Stimulated activated CD8-positive, alpha-beta memory T cell treated with anti-CD3 and anti-CD28 coated beads, Interleukin-4, amount 100 ng/mL, for 24 hours (primary cell): ENCODE measurements at regions not wholly inside any gene's neighbourhood (a gene's known extent, or its start where the extent isn't known, plus 50 kb on each side); places are given as distances from the start of the nearest gene placed in this dataset.
"Not testable (repeated sequence)": the region's sequence is repeated elsewhere in the genome, so short reads cannot be mapped to it uniquely, and the experiment has no call there.

Source experiments
- DNase-seq: peaks from one replicate; pipeline ENCODE4 v3.0.0-alpha.2; 2020; ENCODE audit warnings: low read depth

- no peak for DNase-seq
These were observed 124.0 kb downstream of the CETN3 start for GRCh38 chr5:90285581-90285980.

DNA sequence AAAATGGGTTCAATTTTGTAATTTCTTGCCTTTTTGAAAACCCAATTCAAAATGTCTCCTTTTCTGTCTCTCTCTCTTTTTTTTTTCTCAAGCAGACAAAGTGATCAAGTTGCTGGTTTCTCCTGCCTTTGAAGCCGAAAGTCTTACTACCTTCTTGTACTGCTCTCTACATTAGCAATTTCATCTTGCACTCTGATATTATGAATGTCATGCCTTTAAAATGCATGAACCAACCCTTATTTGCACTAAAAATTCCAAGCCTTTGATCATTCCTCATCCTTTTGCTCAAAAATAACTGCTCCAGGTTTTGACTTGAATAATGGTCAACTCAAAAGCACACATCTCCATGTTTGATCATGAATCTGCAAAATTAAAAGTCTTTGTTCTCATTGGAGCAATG is 125.2 kb downstream of the CETN3 start:
- no peak for DNase-seq

GRCh38 chr5:90279091-90279490 is 130.5 kb downstream of the CETN3 start:
- DNase-seq = no peak

GRCh38 chr5:90274216-90274615 is 135.3 kb downstream of the CETN3 start:
- no peak for DNase-seq

DNA sequence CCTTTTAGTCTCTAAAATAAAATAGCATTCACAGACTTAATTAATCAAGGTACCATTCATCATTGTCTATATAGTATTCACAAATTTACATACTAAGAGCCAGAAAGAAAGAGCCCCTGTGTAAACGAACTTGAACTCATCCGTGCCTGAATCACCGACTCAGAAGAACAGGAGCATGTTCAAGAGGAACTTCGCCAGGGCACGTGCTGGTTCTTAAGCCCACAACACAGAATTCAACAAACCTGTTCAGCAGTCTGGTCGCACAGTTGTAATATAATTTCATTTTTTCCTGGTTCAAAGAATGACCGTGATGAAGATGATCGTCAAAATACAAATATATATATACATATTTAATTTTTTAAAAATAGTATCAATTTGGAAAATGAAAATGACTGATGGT is 141.9 kb downstream of the CETN3 start:
- no peak for DNase-seq

GRCh38 chr5:90265545-90265857 is 144.1 kb downstream of the CETN3 start:
- no peak for DNase-seq

DNA sequence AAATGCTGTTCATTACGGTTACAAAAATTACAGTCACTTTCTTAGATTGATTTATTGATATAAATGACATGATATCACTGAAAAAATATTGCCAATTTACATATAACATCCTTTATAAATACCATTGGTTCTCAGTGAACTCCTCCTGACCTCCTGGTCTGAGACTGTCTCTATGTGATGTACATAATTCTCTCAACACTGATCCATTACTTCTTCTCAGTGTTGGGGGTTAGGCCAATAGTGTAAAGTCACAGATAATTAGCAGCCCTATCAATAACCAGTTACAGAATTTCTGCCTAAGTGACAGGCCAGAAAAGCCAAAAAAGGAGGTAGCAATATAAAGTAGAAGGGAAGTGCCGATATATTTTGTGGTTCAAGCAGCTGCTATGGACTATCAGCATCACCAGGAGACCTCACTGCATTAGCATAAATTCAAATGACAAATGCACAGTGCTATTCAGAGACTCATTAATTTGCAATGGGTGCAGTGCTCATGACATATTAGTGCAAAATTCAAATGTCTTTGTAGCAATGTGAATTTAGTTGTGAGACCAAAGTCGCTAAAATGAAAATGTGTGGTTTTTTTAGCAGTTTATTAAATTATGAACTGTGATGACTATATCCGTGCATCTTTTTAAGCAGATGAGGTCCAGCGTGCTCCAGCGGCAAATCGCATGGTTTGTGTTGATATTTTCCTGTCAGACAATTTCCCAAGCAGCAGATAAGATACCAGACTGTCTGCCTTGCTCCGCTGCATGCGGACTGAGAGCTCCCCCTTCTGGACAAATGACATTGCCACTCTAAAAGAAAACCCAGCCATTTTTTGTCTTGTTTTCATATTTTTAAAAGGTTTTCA is 144.6 kb downstream of the CETN3 start:
- peak; percentile 15 for DNase-seq

GRCh38 chr5:90263102-90263820 is 146.3 kb downstream of the CETN3 start:
- DNase-seq = no peak

- no peak for DNase-seq
These were observed 158.1 kb downstream of the CETN3 start for GRCh38 chr5:90251447-90251846.

- no peak for DNase-seq
These were observed 160.9 kb downstream of the CETN3 start for GRCh38 chr5:90248640-90249039.

- DNase-seq = not testable (repeated sequence)
These were observed 165.7 kb downstream of the CETN3 start for GRCh38 chr5:90243848-90244247.

- no peak for DNase-seq
These were observed 176.1 kb downstream of the CETN3 start for GRCh38 chr5:90233476-90233875.

GRCh38 chr5:90231688-90232087 is 177.9 kb downstream of the CETN3 start:
- no peak for DNase-seq

GRCh38 chr5:90227683-90228082 is 181.9 kb downstream of the CETN3 start:
- DNase-seq = no peak

DNA sequence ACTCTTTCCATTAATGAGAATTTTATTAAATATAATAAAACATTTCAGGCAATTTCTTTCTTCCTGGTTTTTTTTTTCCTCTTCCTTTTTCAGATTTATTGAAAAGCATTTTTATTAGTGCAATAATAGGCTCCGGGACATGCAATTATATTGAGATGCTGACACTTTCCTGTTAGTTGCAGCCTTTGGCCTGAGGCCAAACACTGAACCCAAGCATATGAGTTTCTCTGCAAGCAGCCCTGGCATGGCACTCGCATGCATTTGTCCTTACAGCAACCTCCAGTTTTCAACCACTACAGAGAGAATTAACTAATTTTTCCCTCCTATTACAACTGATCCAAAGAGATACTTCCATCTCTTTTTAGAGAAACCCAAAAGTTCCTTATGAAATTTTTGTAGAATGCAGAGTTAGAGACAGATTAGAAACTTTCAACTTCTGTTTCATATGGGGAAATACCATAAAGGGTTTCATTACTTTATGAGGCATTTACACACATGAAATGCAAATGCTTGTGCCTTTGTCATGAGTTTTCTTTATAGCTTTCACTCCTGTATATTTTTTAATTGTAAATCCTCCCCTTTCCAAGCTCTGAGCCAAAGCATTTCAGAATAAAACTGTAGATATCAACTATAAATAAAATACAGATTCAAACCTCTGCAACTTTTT is 183.0 kb downstream of the CETN3 start:
- DNase-seq = no peak

DNA sequence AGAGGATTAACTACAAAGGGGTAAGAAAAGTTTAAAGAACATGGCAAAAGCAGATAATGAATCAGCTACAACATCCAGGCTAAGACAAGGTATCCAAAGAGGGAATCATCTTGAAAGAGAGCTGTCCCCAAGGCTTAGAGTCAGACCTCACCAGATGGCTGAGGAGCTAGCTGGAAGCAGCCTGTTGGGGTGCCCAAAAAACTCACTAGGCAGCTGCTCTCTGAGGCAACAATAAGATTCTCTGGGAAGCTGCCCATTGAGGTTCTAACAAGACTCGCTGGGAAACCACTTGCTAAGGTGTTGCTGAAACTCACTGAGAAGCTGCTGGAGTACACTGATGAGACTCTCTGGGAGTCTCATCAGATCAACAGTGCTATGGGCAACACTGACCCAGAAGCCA is 185.2 kb downstream of the CETN3 start:
- DNase-seq = no peak

DNA sequence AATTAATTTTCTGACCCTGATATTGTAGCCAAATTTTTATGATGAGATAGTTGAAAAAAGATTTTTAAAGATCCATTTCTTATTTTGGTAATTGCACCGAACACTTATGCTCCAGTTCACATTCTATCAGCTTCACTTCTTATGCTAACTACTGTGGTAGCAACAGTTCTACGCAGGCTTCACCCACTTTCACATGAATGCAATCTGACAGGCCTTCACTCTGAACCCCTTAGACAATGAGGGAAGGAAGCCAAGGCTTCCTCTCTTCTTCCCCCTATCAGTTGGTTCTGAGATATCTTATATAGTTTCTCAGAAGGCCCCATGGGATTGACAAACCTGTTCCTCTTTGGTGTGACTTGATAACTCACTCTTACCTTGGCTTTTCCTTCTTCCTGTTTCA is 185.8 kb downstream of the CETN3 start:
- DNase-seq = no peak

DNA sequence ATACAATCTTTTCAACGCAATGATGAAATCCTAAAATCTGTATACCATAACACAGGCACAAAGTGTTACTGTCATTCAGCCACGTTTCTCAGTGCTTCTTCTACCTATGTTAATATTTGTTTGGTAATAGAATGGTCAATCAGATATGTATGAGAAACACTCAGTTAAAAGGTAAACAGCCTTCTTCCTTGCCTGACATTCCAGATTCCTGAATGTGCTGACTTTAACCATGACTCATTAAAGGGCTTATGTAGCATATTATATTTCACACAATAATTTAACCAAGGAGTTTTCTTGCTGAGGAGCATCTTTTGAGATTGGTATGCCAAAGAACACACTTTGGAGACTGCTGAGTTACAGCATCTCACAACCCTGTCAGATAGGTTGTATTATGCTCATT is 187.6 kb downstream of the CETN3 start:
- DNase-seq = no peak

- DNase-seq = no peak
These were observed 189.0 kb downstream of the CETN3 start for GRCh38 chr5:90220554-90220953.

- DNase-seq = no peak
These were observed 194.6 kb downstream of the CETN3 start for GRCh38 chr5:90214991-90215390.

DNA sequence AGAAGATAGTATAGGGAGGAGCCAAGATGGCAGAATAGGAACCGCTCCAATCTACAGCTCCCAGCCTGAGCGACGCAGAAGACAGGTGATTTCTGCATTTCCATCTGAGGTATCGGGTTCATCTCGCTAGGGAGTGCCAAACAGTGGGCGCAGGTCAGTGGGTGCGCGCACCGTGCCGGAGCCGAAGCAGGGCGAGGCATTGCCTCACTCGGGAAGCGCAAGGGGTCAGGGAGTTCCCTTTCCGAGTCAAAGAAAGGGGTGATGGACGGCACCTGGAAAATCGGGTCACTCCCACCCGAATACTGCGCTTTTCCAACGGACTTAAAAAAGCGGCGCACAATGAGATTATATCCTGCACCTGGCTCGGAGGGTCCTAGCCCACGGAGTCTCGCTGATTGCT is 201.2 kb downstream of the CETN3 start:
- DNase-seq = not testable (repeated sequence)

- no peak for DNase-seq
These were observed 207.6 kb downstream of the CETN3 start for GRCh38 chr5:90201923-90202322.

- no peak for DNase-seq
These were observed 216.3 kb downstream of the CETN3 start for GRCh38 chr5:90193185-90193822.
